GM23248 (cell line): ENCODE measurements at regions not wholly inside any gene's neighbourhood (a gene's known extent, or its start where the extent isn't known, plus 50 kb on each side); places are given as distances from the start of the nearest gene placed in this dataset.

ENCODE experiments used
- EZH2 ChIP-seq: fragments of 200-600 bp; sonication (generic); IDR thresholded peaks from 2 replicates; pipeline ENCODE4 v1.6.1; 2018; ENCODE audit warnings: antibody characterized with exemption, mild to moderate bottlenecking; ENCODE audit not compliant: insufficient read depth, poor library complexity, severe bottlenecking
- EZH2phosphoT487 ChIP-seq: fragments of 200-600 bp; sonication (generic); IDR thresholded peaks from 2 replicates; pipeline ENCODE4 v1.6.1; 2018; ENCODE audit warnings: antibody characterized with exemption, moderate library complexity, mild to moderate bottlenecking, low read depth; ENCODE audit not compliant: insufficient read depth

DNA sequence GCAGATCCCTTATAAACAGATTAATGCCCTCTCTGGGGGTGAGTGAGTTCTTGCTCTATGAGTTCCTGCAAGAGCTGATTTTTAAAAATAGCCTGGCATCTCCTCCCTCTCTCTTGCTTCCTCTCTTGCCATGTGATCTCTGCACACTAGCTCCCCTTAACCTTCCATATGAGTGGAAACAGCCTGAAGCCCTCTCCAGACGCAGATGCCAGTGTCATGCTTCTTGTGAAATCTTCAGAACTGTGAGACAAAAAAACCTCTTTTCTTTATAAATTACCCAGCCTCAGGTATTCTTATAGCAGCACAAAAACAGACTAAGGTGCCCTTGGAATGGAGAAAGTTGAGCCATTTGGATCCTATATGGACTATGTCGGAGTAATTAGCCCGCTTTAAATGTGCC, 559.7 kb upstream of the CYLC2 start:
- TF ChIP-seq EZH2phosphoT487 (no peak), EZH2 (no peak)
